Panc1 (cell line): ENCODE measurements at regions not wholly inside any gene's neighbourhood (a gene's known extent, or its start where the extent isn't known, plus 50 kb on each side); places are given as distances from the start of the nearest gene placed in this dataset.

Experiments used
- ATAC-seq: fragments of 200-7000 bp; cut with Tn5 transposase; 2 replicates; pipeline ENCODE4 v1.9.1; 2020; ENCODE audit warnings: mild to moderate bottlenecking, moderate library complexity
- BruUV-seq: library from RNA; stranded (reverse); fragments of 400-500 nt; replicated peaks from 2 replicates; lab custom pipeline; 2021; lab: Mats Ljungman, UMichigan
- CTCF ChIA-PET: fragments of 300-600 bp; sonication (Branson Sonifier 250); formaldehyde crosslinking; loops from one replicate; lab custom pipeline; 2022; ENCODE audit warnings: antibody characterized with exemption; lab: Charles Lee
- POLR2A ChIA-PET: fragments of 300-600 bp; sonication (Branson Sonifier 250); formaldehyde crosslinking; loops from one replicate; lab custom pipeline; 2022; ENCODE audit warnings: antibody characterized with exemption; lab: Charles Lee
- DNase-seq: peaks from one replicate; pipeline ENCODE4 v3.0.0-alpha.2; 2010; ENCODE audit warnings: low read depth, low spot score
- H3K27ac ChIP-seq: 2 replicates; pipeline ENCODE4 v1.5.1; 2011; ENCODE audit warnings: mild to moderate bottlenecking, low read length, inconsistent platforms
- H3K27me3 ChIP-seq: fragments of 200-500 bp; sonication (Bioruptor generic); 2 replicates; pipeline ENCODE4 v1.6.0; 2014; ENCODE audit warnings: low read length, inconsistent platforms; ENCODE audit not compliant: control insufficient read depth, insufficient read depth
- H3K36me3 ChIP-seq: fragments of 200-500 bp; sonication (Bioruptor generic); 2 replicates; pipeline ENCODE4 v1.5.1; 2014; ENCODE audit warnings: inconsistent platforms, mild to moderate bottlenecking, low read length, moderate library complexity; ENCODE audit not compliant: control insufficient read depth, insufficient read depth
- H3K4me1 ChIP-seq: 2 replicates; pipeline ENCODE4 v1.5.1; 2011; ENCODE audit warnings: inconsistent platforms, mild to moderate bottlenecking, low read length, moderate library complexity; ENCODE audit not compliant: control insufficient read depth, insufficient read depth
- H3K4me3 ChIP-seq, 2 experiments: 2 replicates each; pipeline ENCODE4 v1.5.1; 2011 to 2012; ENCODE audit warnings: low read depth in 2 of 2, low read length in 2 of 2, mild to moderate bottlenecking in 2 of 2, inconsistent platforms in 1 of 2, moderate library complexity in 1 of 2
- H3K9me3 ChIP-seq: fragments of 200-500 bp; sonication (Bioruptor generic); 2 replicates; pipeline ENCODE4 v1.5.1; 2014; ENCODE audit warnings: low read depth, mild to moderate bottlenecking, inconsistent platforms, low read length, moderate library complexity; ENCODE audit not compliant: control insufficient read depth, insufficient read depth
- CTCF ChIP-seq: fragments of 450-650 bp; IDR thresholded peaks from 2 replicates; pipeline ENCODE4 v1.5.1; 2017; ENCODE audit warnings: mild to moderate bottlenecking
- POLR2AphosphoS5 ChIP-seq: IDR thresholded peaks from 2 replicates; pipeline ENCODE4 v1.6.1; 2012; ENCODE audit warnings: mild to moderate bottlenecking, low read depth, low read length, moderate library complexity
- REST ChIP-seq, 2 experiments: IDR thresholded peaks; 2 replicates each; pipeline ENCODE4 v1.6.1; 2011 to 2012; ENCODE audit warnings: low read depth in 2 of 2, control low read depth in 1 of 2, low read length in 1 of 2, mild to moderate bottlenecking in 1 of 2, moderate library complexity in 1 of 2; ENCODE audit not compliant: insufficient read depth in 1 of 2
- SIN3A ChIP-seq: IDR thresholded peaks from 2 replicates; pipeline ENCODE4 v1.6.1; 2012; ENCODE audit warnings: low read depth, mild to moderate bottlenecking, low read length, moderate library complexity, borderline replicate concordance; ENCODE audit not compliant: insufficient read depth
- TCF7L2 ChIP-seq: IDR thresholded peaks from 2 replicates; pipeline ENCODE4 v1.6.1; 2011; ENCODE audit warnings: mild to moderate bottlenecking, low read depth, low read length, inconsistent platforms
- in situ Hi-C: cut with HindIII; loops from 2 replicates; pipeline ENCODE4 v1.10.0; 2016; ENCODE audit warnings: low sequenced_read_pairs, low pct_unique_long_range_greater_than_20kb
- intact Hi-C: fragments of 100-400 bp; cut with micrococcal nuclease; formaldehyde crosslinking; loops from one replicate; pipeline ENCODE4 v1.10.0; 2022; ENCODE audit not compliant: unreplicated experiment

- in situ Hi-C loops (no loop called here), intact Hi-C loops (no loop called here)
- Histone ChIP-seq H3K9me3 (no peaks in the 10 kb centered on the region), H3K4me3 (no peak overlapping the region), H3K4me1 (no peaks in the 10 kb centered on the region), H3K36me3 (no peaks in the 10 kb centered on the region), H3K27me3 (peaks cover 16% of the 10 kb centered on the region; the same call in 1 of the 2 replicates), H3K27ac (no peak overlapping the region)
- POLR2A ChIA-PET: no interaction called here
- CTCF ChIA-PET: no interaction called here
- BruUV-seq: no TSS peak
- TF ChIP-seq TCF7L2 (no peak), REST (IDR thresholded peaks at IDR 0.05; ENCODE audit: insufficient read depth in 1 of 2, low read depth in 2 of 2, low read length in 1 of 2) (no peak), CTCF (no peak), SIN3A (no peak), POLR2AphosphoS5 (no peak)
- DNase-seq: no peak
- ATAC-seq: no peak
Measured at GRCh38 chr11:122327528-122327927, 211.5 kb upstream of the BLID start.

GRCh38 chr11:122323754-122324421, 207.9 kb upstream of the BLID start:
- Histone ChIP-seq H3K36me3 (no peaks in the 10 kb centered on the region), H3K27ac (no peak overlapping the region), H3K4me3 (no peak overlapping the region), H3K27me3 (peaks cover 17% of the 10 kb centered on the region; the same call in 1 of the 2 replicates), H3K4me1 (no peaks in the 10 kb centered on the region), H3K9me3 (no peaks in the 10 kb centered on the region)
- TF ChIP-seq REST (IDR thresholded peaks at IDR 0.05; ENCODE audit: insufficient read depth in 1 of 2, low read depth in 2 of 2, low read length in 1 of 2) (no peak), SIN3A (no peak), TCF7L2 (no peak), POLR2AphosphoS5 (no peak)
- intact Hi-C loops (no loop called here), in situ Hi-C loops (no loop called here)
- ATAC-seq: no peak
- no peak for DNase-seq
- no TSS peak for BruUV-seq
- CTCF ChIA-PET: no interaction called here
- POLR2A ChIA-PET: no interaction called here
